ENCODE measurements at regions not wholly inside any gene's neighbourhood (a gene's known extent, or its start where the extent isn't known, plus 50 kb on each side); places are given as distances from the start of the nearest gene placed in this dataset.

DNA sequence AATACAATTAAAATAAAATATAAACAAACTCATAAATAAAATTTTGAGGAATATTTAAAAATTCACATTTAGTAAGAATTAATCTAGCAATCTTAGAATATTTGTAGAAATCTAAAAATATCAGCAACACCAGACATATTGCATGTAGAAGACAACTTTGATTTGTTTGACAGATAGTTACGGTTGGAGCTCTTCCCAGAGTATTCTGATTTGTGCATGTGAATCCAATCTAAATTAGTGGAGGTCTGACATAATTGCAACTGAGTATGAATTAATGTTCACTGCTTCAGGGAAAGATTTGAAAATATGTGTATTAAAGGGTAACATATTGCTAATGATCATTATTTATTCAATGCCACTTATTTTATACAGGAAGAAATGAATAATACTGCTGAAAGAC is 1546.2 kb downstream of the BRINP3 start:
- no peak for ATAC-seq (ENCODE audit: insufficient read depth, low FRiP score)
- no peaks in the 10 kb centered on the region for H3K4me1 ChIP-seq (ENCODE audit: control insufficient read depth in 5 of 5, insufficient read depth in 5 of 5, low read length in 5 of 5)
- H3K9me3 ChIP-seq (ENCODE audit: control insufficient read depth in 4 of 4, insufficient read depth in 3 of 4, low read length in 3 of 4) = no peaks in the 10 kb centered on the region
- no peak overlapping the region for H3K4me3 ChIP-seq
- TF ChIP-seq, protein P1, sequence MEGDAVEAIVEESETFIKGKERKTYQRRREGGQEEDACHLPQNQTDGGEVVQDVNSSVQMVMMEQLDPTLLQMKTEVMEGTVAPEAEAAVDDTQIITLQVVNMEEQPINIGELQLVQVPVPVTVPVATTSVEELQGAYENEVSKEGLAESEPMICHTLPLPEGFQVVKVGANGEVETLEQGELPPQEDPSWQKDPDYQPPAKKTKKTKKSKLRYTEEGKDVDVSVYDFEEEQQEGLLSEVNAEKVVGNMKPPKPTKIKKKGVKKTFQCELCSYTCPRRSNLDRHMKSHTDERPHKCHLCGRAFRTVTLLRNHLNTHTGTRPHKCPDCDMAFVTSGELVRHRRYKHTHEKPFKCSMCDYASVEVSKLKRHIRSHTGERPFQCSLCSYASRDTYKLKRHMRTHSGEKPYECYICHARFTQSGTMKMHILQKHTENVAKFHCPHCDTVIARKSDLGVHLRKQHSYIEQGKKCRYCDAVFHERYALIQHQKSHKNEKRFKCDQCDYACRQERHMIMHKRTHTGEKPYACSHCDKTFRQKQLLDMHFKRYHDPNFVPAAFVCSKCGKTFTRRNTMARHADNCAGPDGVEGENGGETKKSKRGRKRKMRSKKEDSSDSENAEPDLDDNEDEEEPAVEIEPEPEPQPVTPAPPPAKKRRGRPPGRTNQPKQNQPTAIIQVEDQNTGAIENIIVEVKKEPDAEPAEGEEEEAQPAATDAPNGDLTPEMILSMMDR (IDR thresholded peaks at IDR 0.05; ENCODE audit: control extremely low read depth, extremely low read depth) = no peak
- no peak overlapping the region for H3K9ac ChIP-seq (ENCODE audit: insufficient read depth in 1 of 2, low read length in 2 of 2)
- no peaks in the 10 kb centered on the region for H3K27me3 ChIP-seq (ENCODE audit: control insufficient read depth in 3 of 3, insufficient read depth in 3 of 3, low read length in 2 of 3)
- DNase-seq = no peak
- WGBS, 2 donors = 76 to 83% methylated on average over 1 of the region's 1 CpG
- H3K27ac ChIP-seq (ENCODE audit: low read depth in 1 of 2, low read length in 1 of 2) = no peak overlapping the region
- no peaks in the 10 kb centered on the region for H3K36me3 ChIP-seq (ENCODE audit: control insufficient read depth in 4 of 4, insufficient read depth in 4 of 4, low read length in 4 of 4)

DNA sequence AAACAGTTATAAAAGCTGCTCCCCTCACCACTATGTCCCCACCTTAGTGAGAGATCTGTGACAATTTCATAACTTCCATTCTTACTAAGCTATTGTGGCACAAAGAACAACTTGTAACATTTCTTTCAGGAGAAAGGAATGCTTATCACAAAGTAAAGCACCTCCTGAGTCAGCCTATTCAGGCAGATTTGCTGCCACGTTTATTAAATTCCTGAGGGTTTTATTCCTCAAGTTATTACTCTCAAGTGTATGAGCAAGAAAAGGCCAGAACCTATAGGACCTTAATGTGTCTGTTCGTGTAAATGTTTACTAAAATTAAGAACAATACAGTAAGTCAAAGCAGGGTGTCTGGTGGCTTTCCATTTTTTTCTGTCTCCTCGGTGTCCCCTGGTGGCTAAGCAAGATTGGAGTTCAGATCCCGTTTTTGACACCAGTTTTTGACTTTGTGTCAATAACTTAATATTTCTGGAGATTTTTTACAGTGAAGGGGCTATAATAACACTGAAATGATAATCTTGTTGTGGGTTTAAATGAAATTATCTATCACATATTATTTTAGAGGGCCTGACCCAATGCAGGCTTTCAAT is 1539.6 kb downstream of the BRINP3 start:
- Histone ChIP-seq H3K4me3 (no peak overlapping the region), H3K9me3 (ENCODE audit: control insufficient read depth in 4 of 4, insufficient read depth in 3 of 4, low read length in 3 of 4) (no peaks in the 10 kb centered on the region), H3K27me3 (ENCODE audit: control insufficient read depth in 3 of 3, insufficient read depth in 3 of 3, low read length in 2 of 3) (no peaks in the 10 kb centered on the region), H3K27ac (ENCODE audit: low read depth in 1 of 2, low read length in 1 of 2) (no peak overlapping the region), H3K4me1 (ENCODE audit: control insufficient read depth in 5 of 5, insufficient read depth in 5 of 5, low read length in 5 of 5) (peaks cover 0 to 6% (median 0%) of the 10 kb centered on the region in 5 donors), H3K36me3 (ENCODE audit: control insufficient read depth in 4 of 4, insufficient read depth in 4 of 4, low read length in 4 of 4) (no peaks in the 10 kb centered on the region), H3K9ac (ENCODE audit: insufficient read depth in 1 of 2, low read length in 2 of 2) (no peak overlapping the region)
- DNase-seq (peak in 2 of 3 donors; percentile 4 to 11), ATAC-seq (ENCODE audit: insufficient read depth, low FRiP score) (no peak)
- TF ChIP-seq, protein P1 (IDR thresholded peaks at IDR 0.05; ENCODE audit: control extremely low read depth, extremely low read depth) = no peak
- WGBS, 2 donors = 35 to 43% methylated on average over 4 of the region's 4 CpGs

DNA sequence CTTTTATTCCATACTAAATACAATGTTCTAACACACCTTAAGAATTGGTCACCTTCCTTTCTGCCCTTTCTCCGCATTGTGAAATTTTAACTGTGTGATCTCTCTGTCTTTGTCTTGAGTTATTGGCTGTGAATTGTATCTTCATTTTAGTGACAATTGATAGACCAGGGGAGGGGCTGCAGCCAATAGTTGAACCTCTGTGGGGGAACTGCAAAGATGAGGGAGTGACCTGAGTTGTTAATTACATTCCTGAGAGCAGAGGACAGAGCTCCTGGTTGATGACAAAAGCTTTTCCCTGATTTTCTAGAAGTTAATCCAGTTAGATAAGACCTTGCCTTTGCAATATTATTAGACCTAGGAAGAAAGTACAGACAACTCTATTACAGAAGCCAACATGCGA is 1535.7 kb downstream of the BRINP3 start:
- TF ChIP-seq, protein P1 (IDR thresholded peaks at IDR 0.05; ENCODE audit: control extremely low read depth, extremely low read depth) = no peak
- WGBS, 2 donors = 92 to 94% methylated on average over 2 of the region's 2 CpGs
- DNase-seq = no peak
- no peak overlapping the region for H3K4me3 ChIP-seq
- no peak for ATAC-seq (ENCODE audit: insufficient read depth, low FRiP score)
- no peak overlapping the region for H3K27ac ChIP-seq (ENCODE audit: low read depth in 1 of 2, low read length in 1 of 2)
- H3K36me3 ChIP-seq (ENCODE audit: control insufficient read depth in 4 of 4, insufficient read depth in 4 of 4, low read length in 4 of 4) = no peaks in the 10 kb centered on the region
- H3K9me3 ChIP-seq (ENCODE audit: control insufficient read depth in 4 of 4, insufficient read depth in 3 of 4, low read length in 3 of 4) = no peaks in the 10 kb centered on the region
- H3K27me3 ChIP-seq (ENCODE audit: control insufficient read depth in 3 of 3, insufficient read depth in 3 of 3, low read length in 2 of 3) = no peaks in the 10 kb centered on the region
- peaks cover 0 to 6% (median 0%) of the 10 kb centered on the region in 5 donors for H3K4me1 ChIP-seq (ENCODE audit: control insufficient read depth in 5 of 5, insufficient read depth in 5 of 5, low read length in 5 of 5)
- no peak overlapping the region for H3K9ac ChIP-seq (ENCODE audit: insufficient read depth in 1 of 2, low read length in 2 of 2)

DNA sequence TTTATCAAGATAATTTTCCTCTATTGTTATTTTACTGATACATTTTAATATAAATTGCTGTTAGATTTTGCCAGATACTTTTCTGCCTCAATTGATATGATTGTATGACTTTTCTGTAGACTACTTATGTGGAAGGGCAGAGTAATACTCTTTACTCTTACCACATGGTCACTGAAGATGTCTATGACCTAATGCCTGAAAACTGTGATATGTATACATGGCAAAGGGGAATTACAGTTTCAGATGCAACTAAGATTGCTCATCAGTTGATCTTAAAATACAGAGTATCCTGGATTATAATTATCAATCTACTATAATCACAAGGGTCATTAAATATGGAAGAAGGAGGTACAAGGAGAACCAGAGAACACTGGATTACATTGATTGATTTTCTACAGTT is 1528.0 kb downstream of the BRINP3 start:
- Histone ChIP-seq H3K4me3 (no peak overlapping the region), H3K4me1 (ENCODE audit: control insufficient read depth in 5 of 5, insufficient read depth in 5 of 5, low read length in 5 of 5) (no peaks in the 10 kb centered on the region), H3K36me3 (ENCODE audit: control insufficient read depth in 4 of 4, insufficient read depth in 4 of 4, low read length in 4 of 4) (no peaks in the 10 kb centered on the region), H3K27me3 (ENCODE audit: control insufficient read depth in 3 of 3, insufficient read depth in 3 of 3, low read length in 2 of 3) (no peaks in the 10 kb centered on the region), H3K9me3 (ENCODE audit: control insufficient read depth in 4 of 4, insufficient read depth in 3 of 4, low read length in 3 of 4) (no peaks in the 10 kb centered on the region), H3K27ac (ENCODE audit: low read depth in 1 of 2, low read length in 1 of 2) (no peak overlapping the region), H3K9ac (ENCODE audit: insufficient read depth in 1 of 2, low read length in 2 of 2) (no peak overlapping the region)
- TF ChIP-seq, protein P1 (IDR thresholded peaks at IDR 0.05; ENCODE audit: control extremely low read depth, extremely low read depth) = no peak
- no peak for DNase-seq
- ATAC-seq (ENCODE audit: insufficient read depth, low FRiP score) = no peak
